Naive thymus-derived CD4-positive, alpha-beta T cell (primary cell): ENCODE measurements at regions not wholly inside any gene's neighbourhood (a gene's known extent, or its start where the extent isn't known, plus 50 kb on each side); places are given as distances from the start of the nearest gene placed in this dataset.

Experiments
- ATAC-seq: fragments of 150-1000 bp; cut with Tn5 transposase; 2 replicates; pipeline ENCODE4 v1.10.0; 2021; ENCODE audit warnings: mild to moderate bottlenecking, moderate library complexity
- CTCF ChIA-PET: fragments of 350-600 bp; sonication (Branson Sonifier 250); formaldehyde crosslinking; loops from one replicate; lab custom pipeline; 2021; ENCODE audit warnings: antibody characterized with exemption; lab: Charles Lee
- POLR2A ChIA-PET: fragments of 350-600 bp; sonication (Branson Sonifier 250); formaldehyde crosslinking; loops from one replicate; lab custom pipeline; 2021; ENCODE audit warnings: antibody characterized with exemption, inconsistent platforms; lab: Charles Lee
- DNase-seq, 9 donors: peaks; one replicate each; pipeline versions ENCODE4 v3.0.0 to v3.0.0-alpha.2; 2020 to 2022; ENCODE audit warnings: mixed read lengths in 1 of 9
- H3K27ac ChIP-seq: one replicate; pipeline ENCODE4 v1.7.0; 2013; ENCODE audit warnings: mild to moderate bottlenecking, low read depth, low read length, moderate library complexity
- H3K27me3 ChIP-seq, 2 donors: one replicate each; pipeline ENCODE4 v1.7.0; 2013; ENCODE audit warnings: low read length in 2 of 2, mild to moderate bottlenecking in 2 of 2, moderate library complexity in 2 of 2; ENCODE audit not compliant: control insufficient read depth in 2 of 2, insufficient read depth in 2 of 2
- H3K36me3 ChIP-seq, 3 experiments: 1 replicate in 2 of 3; 2 replicates in 1 of 3; pipeline ENCODE4 v1.7.0; 2013; ENCODE audit warnings: low read length in 3 of 3, mild to moderate bottlenecking in 3 of 3, moderate library complexity in 1 of 3; ENCODE audit not compliant: insufficient read depth in 3 of 3, control insufficient read depth in 2 of 3
- H3K4me1 ChIP-seq, 2 donors: one replicate each; pipeline ENCODE4 v1.7.0; 2013; ENCODE audit warnings: low read length in 2 of 2, mild to moderate bottlenecking in 2 of 2, moderate library complexity in 1 of 2; ENCODE audit not compliant: control insufficient read depth in 2 of 2, insufficient read depth in 2 of 2
- H3K4me3 ChIP-seq: 2 replicates; pipeline ENCODE4 v1.7.0; 2013; ENCODE audit warnings: mild to moderate bottlenecking, low read length
- H3K9me3 ChIP-seq, 3 experiments: 1 replicate in 2 of 3; 2 replicates in 1 of 3; pipeline ENCODE4 v1.7.0; 2013; ENCODE audit warnings: low read length in 3 of 3; ENCODE audit not compliant: control insufficient read depth in 2 of 3
- H3K27ac Mint-ChIP-seq, 9 donors: one replicate each; pipeline ENCODE4 v1.8.0; 2020 to 2022; ENCODE audit warnings: mixed read lengths in 9 of 9, mild to moderate bottlenecking in 8 of 9, moderate library complexity in 5 of 9, inconsistent platforms in 2 of 9
- H3K27me3 Mint-ChIP-seq, 5 donors: one replicate each; pipeline ENCODE4 v1.8.0; 2021 to 2022; ENCODE audit warnings: mixed read lengths in 5 of 5, mild to moderate bottlenecking in 1 of 5
- H3K36me3 Mint-ChIP-seq, 5 donors: one replicate each; pipeline ENCODE4 v1.8.0; 2020 to 2022; ENCODE audit warnings: mixed read lengths in 5 of 5, mild to moderate bottlenecking in 3 of 5, inconsistent platforms in 1 of 5
- H3K4me1 Mint-ChIP-seq, 7 donors: one replicate each; pipeline ENCODE4 v1.8.0; 2020 to 2022; ENCODE audit warnings: mixed read lengths in 7 of 7, mild to moderate bottlenecking in 3 of 7, inconsistent platforms in 1 of 7
- H3K4me3 Mint-ChIP-seq, 10 donors: one replicate each; pipeline ENCODE4 v1.8.0; 2020 to 2022; ENCODE audit warnings: mild to moderate bottlenecking in 10 of 10, mixed read lengths in 10 of 10, moderate library complexity in 6 of 10, inconsistent platforms in 2 of 10
- H3K9me3 Mint-ChIP-seq, 11 donors: one replicate each; pipeline ENCODE4 v1.8.0; 2020 to 2022; ENCODE audit warnings: mixed read lengths in 11 of 11, mild to moderate bottlenecking in 4 of 11, inconsistent platforms in 1 of 11, moderate library complexity in 1 of 11
- intact Hi-C, 2 donors: fragments of 100-400 bp; cut with micrococcal nuclease; formaldehyde crosslinking; loops; one replicate each; pipeline ENCODE4 v1.15.1; 2023

- H3K36me3 Mint-ChIP-seq, result no peaks in the 10 kb centered on the region
- Histone ChIP-seq H3K27ac (no peak overlapping the region), H3K36me3 (no peaks in the 10 kb centered on the region), H3K27me3 (no peaks in the 10 kb centered on the region), H3K4me1 (no peaks in the 10 kb centered on the region), H3K9me3 (no peaks in the 10 kb centered on the region), H3K4me3 (no peak overlapping the region)
- peaks cover 0 to 4% (median 1%) of the 10 kb centered on the region in 11 donors for H3K9me3 Mint-ChIP-seq
- H3K27ac Mint-ChIP-seq, result no peak overlapping the region
- H3K4me3 Mint-ChIP-seq, result no peak overlapping the region
- peaks cover 0 to 6% (median 0%) of the 10 kb centered on the region in 5 donors for H3K27me3 Mint-ChIP-seq
- CTCF ChIA-PET, result no interaction called here
- intact Hi-C loops, result no loop called here
- H3K4me1 Mint-ChIP-seq, result no peaks in the 10 kb centered on the region
- DNase-seq (no peak), ATAC-seq (no peak)
- POLR2A ChIA-PET, result no interaction called here
These were observed 154.3 kb upstream of the TENT5A start for GRCh38 chr6:81906709-81907204.

DNA sequence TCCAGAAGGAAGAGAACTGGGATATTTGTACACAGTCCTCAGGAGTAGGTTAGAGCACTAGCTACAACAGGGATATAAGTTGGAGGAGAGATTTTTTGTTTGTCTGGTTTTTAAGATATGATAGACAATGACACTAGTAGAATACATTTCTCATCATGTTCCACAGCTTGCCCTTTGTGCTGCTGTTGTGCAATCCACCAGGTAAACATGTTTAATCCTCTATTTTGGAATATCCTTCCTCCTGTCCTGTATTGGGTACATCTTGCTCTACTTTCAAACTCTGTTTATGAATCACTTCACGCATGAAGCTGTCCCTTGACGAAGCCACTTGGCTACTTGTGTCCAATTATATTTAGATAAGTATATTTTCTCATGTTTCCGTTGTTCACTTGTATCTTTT lies 153.6 kb upstream of the TENT5A start:
- no peaks in the 10 kb centered on the region for H3K9me3 ChIP-seq
- no peak overlapping the region for H3K27ac ChIP-seq
- no peak overlapping the region for H3K27ac Mint-ChIP-seq
- H3K36me3 ChIP-seq, result no peaks in the 10 kb centered on the region
- ChIA-PET POLR2A (no interaction called here), CTCF (no interaction called here)
- H3K9me3 Mint-ChIP-seq, result peaks cover 0 to 4% (median 1%) of the 10 kb centered on the region in 11 donors
- H3K4me1 ChIP-seq, result no peaks in the 10 kb centered on the region
- ATAC-seq (no peak), DNase-seq (no peak)
- no peaks in the 10 kb centered on the region for H3K4me1 Mint-ChIP-seq
- no peak overlapping the region for H3K4me3 Mint-ChIP-seq
- intact Hi-C loops, result no loop called here
- H3K4me3 ChIP-seq, result no peak overlapping the region
- H3K36me3 Mint-ChIP-seq, result no peaks in the 10 kb centered on the region
- no peaks in the 10 kb centered on the region for H3K27me3 ChIP-seq
- H3K27me3 Mint-ChIP-seq, result no peaks in the 10 kb centered on the region

- H3K27me3 Mint-ChIP-seq, result no peaks in the 10 kb centered on the region
- H3K27ac ChIP-seq, result no peak overlapping the region
- no peaks in the 10 kb centered on the region for H3K4me1 ChIP-seq
- H3K36me3 Mint-ChIP-seq, result no peaks in the 10 kb centered on the region
- ChIA-PET POLR2A (no interaction called here), CTCF (no interaction called here)
- no peak overlapping the region for H3K4me3 ChIP-seq
- no peak overlapping the region for H3K4me3 Mint-ChIP-seq
- H3K9me3 Mint-ChIP-seq, result peaks cover 0 to 4% (median 1%) of the 10 kb centered on the region in 11 donors
- no peaks in the 10 kb centered on the region for H3K4me1 Mint-ChIP-seq
- H3K9me3 ChIP-seq, result no peaks in the 10 kb centered on the region
- ATAC-seq, result no peak
- intact Hi-C loops, result no loop called here
- no peaks in the 10 kb centered on the region for H3K36me3 ChIP-seq
- no peak overlapping the region for H3K27ac Mint-ChIP-seq
- no peak for DNase-seq
- no peaks in the 10 kb centered on the region for H3K27me3 ChIP-seq
These were observed 149.1 kb upstream of the TENT5A start for GRCh38 chr6:81901551-81901966.

DNA sequence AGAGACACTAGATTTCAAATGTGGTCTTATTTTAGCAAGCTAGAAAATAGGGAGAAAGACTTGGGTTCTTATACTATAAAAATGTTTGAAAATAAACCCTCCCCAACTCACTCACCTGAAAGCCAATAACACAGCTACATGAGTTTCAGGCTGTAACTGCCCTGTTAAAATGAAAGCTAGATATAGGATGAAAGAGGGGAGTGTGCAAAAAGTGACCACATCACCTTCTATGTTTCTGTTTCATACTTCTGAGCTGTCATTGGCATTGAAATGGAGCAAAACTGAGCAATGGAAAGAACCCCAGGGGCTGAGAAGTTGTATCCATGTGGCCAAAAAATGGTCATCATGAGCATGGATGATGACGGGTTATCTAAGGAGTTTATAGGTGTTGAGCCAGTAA lies 148.1 kb upstream of the TENT5A start:
- Mint-ChIP-seq H3K4me1 (no peaks in the 10 kb centered on the region), H3K27me3 (no peaks in the 10 kb centered on the region), H3K9me3 (peaks cover 0 to 4% (median 1%) of the 10 kb centered on the region in 11 donors), H3K27ac (no peak overlapping the region), H3K36me3 (no peaks in the 10 kb centered on the region), H3K4me3 (no peak overlapping the region)
- intact Hi-C loops, result no loop called here
- Histone ChIP-seq H3K36me3 (no peaks in the 10 kb centered on the region), H3K4me1 (no peaks in the 10 kb centered on the region), H3K27ac (no peak overlapping the region), H3K9me3 (no peaks in the 10 kb centered on the region), H3K27me3 (no peaks in the 10 kb centered on the region), H3K4me3 (no peak overlapping the region)
- DNase-seq, result no peak
- ChIA-PET CTCF (no interaction called here), POLR2A (no interaction called here)
- ATAC-seq, result no peak

GRCh38 chr6:81897793-81898192 lies 145.3 kb upstream of the TENT5A start:
- ChIA-PET CTCF (no interaction called here), POLR2A (no interaction called here)
- DNase-seq (no peak), ATAC-seq (no peak)
- Mint-ChIP-seq H3K36me3 (no peaks in the 10 kb centered on the region), H3K4me1 (no peaks in the 10 kb centered on the region), H3K4me3 (no peak overlapping the region), H3K27ac (peak overlapping the region in 1 of 9 donors; percentile 16), H3K27me3 (no peaks in the 10 kb centered on the region), H3K9me3 (peaks cover 0 to 2% (median 0%) of the 10 kb centered on the region in 11 donors)
- Histone ChIP-seq H3K4me1 (no peaks in the 10 kb centered on the region), H3K36me3 (no peaks in the 10 kb centered on the region), H3K27ac (no peak overlapping the region), H3K9me3 (no peaks in the 10 kb centered on the region), H3K4me3 (no peak overlapping the region), H3K27me3 (no peaks in the 10 kb centered on the region)
- intact Hi-C loops, result no loop called here

- CTCF ChIA-PET, result interaction anchor here (0.6 kb wide), 1 partner anchor 9 kb away, joined by 3 read pairs; no protein-coding TSS in a partner anchor
- no peak overlapping the region for H3K27ac Mint-ChIP-seq
- peaks cover 0 to 1% (median 0%) of the 10 kb centered on the region in 11 donors for H3K9me3 Mint-ChIP-seq
- H3K27ac ChIP-seq, result no peak overlapping the region
- H3K36me3 Mint-ChIP-seq, result no peaks in the 10 kb centered on the region
- no peaks in the 10 kb centered on the region for H3K27me3 Mint-ChIP-seq
- H3K27me3 ChIP-seq, result no peaks in the 10 kb centered on the region
- H3K4me1 Mint-ChIP-seq, result no peaks in the 10 kb centered on the region
- POLR2A ChIA-PET, result no interaction called here
- no peak for ATAC-seq
- H3K9me3 ChIP-seq, result no peaks in the 10 kb centered on the region
- DNase-seq, result no peak
- no peaks in the 10 kb centered on the region for H3K36me3 ChIP-seq
- intact Hi-C loops, result no loop called here
- H3K4me3 Mint-ChIP-seq, result no peak overlapping the region
- no peaks in the 10 kb centered on the region for H3K4me1 ChIP-seq
- H3K4me3 ChIP-seq, result no peak overlapping the region
These were observed 144.3 kb upstream of the TENT5A start for GRCh38 chr6:81896525-81897503.
